Heart right ventricle (tissue), 16 donors: ENCODE measurements at regions not wholly inside any gene's neighbourhood (a gene's known extent, or its start where the extent isn't known, plus 50 kb on each side); places are given as distances from the start of the nearest gene placed in this dataset.

ENCODE experiments used
- ATAC-seq, 8 donors: fragments of 200-7000 bp; cut with Tn5 transposase; one replicate each; pipeline ENCODE4 v1.9.1; 2020; ENCODE audit warnings: mild to moderate bottlenecking in 8 of 8, moderate library complexity in 8 of 8, moderate number of reproducible peaks in 1 of 8
- DNase-seq, 2 donors: peaks; one replicate each; pipeline ENCODE4 v3.0.0-alpha.2; 2020
- H3K27ac ChIP-seq, 10 donors: fragments of 200-600 bp; sonication (generic) in 2 of 10; one replicate each; pipeline versions ENCODE4 v1.5.0 to v1.8.0; 2020 to 2022; ENCODE audit warnings: mild to moderate bottlenecking in 3 of 10
- H3K27me3 ChIP-seq, 7 donors: fragments of 200-600 bp; one replicate each; pipeline ENCODE4 v1.8.0; 2021 to 2022; ENCODE audit warnings: mild to moderate bottlenecking in 2 of 7
- H3K36me3 ChIP-seq, 9 donors: fragments of 200-600 bp; sonication (generic) in 1 of 9; one replicate each; pipeline versions ENCODE4 v1.5.0 to v1.8.0; 2020 to 2022; ENCODE audit warnings: mild to moderate bottlenecking in 2 of 9
- H3K4me1 ChIP-seq, 9 donors: fragments of 200-600 bp; sonication (generic) in 1 of 9; one replicate each; pipeline versions ENCODE4 v1.5.0 to v1.8.0; 2020 to 2022; ENCODE audit warnings: mild to moderate bottlenecking in 4 of 9
- H3K4me3 ChIP-seq, 10 donors: fragments of 200-600 bp; sonication (generic) in 2 of 10; one replicate each; pipeline versions ENCODE4 v1.5.0 to v1.8.0; 2020 to 2022; ENCODE audit warnings: mild to moderate bottlenecking in 7 of 10, moderate library complexity in 2 of 10
- H3K9me3 ChIP-seq, 11 donors: fragments of 200-600 bp in 10 of 11; sonication (generic) in 2 of 11; one replicate each; pipeline versions ENCODE4 v1.5.0 to v1.8.0; 2013 to 2022; ENCODE audit warnings: mild to moderate bottlenecking in 2 of 11, control low read depth in 1 of 11, moderate library complexity in 1 of 11
- WGBS, 2 donors: extraction: QIAGEN DNeasy Blood & Tissue Kit; methylation state at CpG; one replicate each; pipeline ENCODE4 v1.1.7; 2013; ENCODE audit warnings: inconsistent platforms in 1 of 2; 5-methylcytosine and 5-hydroxymethylcytosine counted together
- intact Hi-C, 10 donors: fragments of 100-400 bp; cut with DNase I; formaldehyde crosslinking; loops; one replicate each; pipeline versions ENCODE4 v1.11.1 to v1.14.2; 2022
- TF ChIP-seq, protein P1 (sequence below), 9 donors: fragments of 200-600 bp; sonication (generic) in 2 of 9; IDR thresholded peaks; one replicate each; pipeline versions ENCODE4 v1.5.0 to v1.8.0; 2021 to 2022; ENCODE audit warnings: antibody characterized with exemption in 9 of 9, mild to moderate bottlenecking in 5 of 9, moderate library complexity in 1 of 9
- donor health status: Arrhythmogenic right ventricular cardiomyopathy.
- donor health status: ischemic (EF 13 %, LVEDD 7.1; RV severe dilation, severe dysfunction).
- donor health status: healthy with polysubstance abuse.
- donor health status: DM: no; HTN: yes; CAD: no.
- donor health status: DM: no; HTN: no; CAD: no.
- donor health status: ischemic (EF 25% LVEDD 6.9; RV normal size, moderate dysfunction).
- donor health status: ischemic (EF 25% LVEDD 5.7; RV mildly dilated, moderate dysfunction).
- donor health status: healthy.
- donor health status: DM: yes; HTN: yes; CAD: no.
- donor health status: Ischemic cardiomyopathy.
- donor health status: ischemic (EF 35%, LVEDD 5.7; RV mildly dilated, moderate dysfunction).
- donor health status: nonischemic (EF 11% LVEDD 7.7; RV severe dilation, severe dysfunction).
- donor health status: DM: yes; HTN: yes; CAD: no.
- donor health status: PGD.
- donor health status: ischemic (EF 29% LVEDD 5.4; RV normal size, mild dysfunction).
- donor health status: nonischemic (EF 23%, LVEDD 6.1; RV moderate dilation, normal function).

DNA sequence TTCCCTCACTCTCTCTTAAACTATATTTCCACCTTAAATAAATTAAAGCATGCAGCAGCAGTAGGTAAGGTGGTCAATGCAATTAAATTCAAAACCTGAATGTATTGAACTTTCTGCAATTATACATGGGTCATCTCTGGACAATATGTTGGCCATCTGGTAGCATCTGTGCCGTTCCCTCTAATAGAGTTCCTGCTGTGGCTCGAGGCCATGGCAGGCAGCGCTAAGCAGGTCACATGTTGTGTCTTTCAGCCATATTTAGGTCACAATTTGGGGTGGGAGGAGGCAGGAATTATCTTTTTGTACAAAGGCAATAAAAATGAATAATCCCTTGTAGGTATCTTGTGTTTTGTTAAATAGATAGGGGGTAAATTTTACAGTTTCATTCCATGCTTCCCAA lies 676.2 kb downstream of the ZEB2 start:
- no peak overlapping the region for H3K27ac ChIP-seq
- ATAC-seq (no peak), DNase-seq (no peak)
- 86% methylated on average over 3 of the region's 3 CpGs for WGBS, 2 donors
- no peaks in the 10 kb centered on the region for H3K27me3 ChIP-seq
- H3K9me3 ChIP-seq = peaks cover 0 to 10% (median 0%) of the 10 kb centered on the region in 11 donors
- peaks cover 0 to 12% (median 0%) of the 10 kb centered on the region in 9 donors for H3K4me1 ChIP-seq
- no peak overlapping the region for H3K4me3 ChIP-seq
- intact Hi-C loops = no loop called here
- TF ChIP-seq, protein P1, sequence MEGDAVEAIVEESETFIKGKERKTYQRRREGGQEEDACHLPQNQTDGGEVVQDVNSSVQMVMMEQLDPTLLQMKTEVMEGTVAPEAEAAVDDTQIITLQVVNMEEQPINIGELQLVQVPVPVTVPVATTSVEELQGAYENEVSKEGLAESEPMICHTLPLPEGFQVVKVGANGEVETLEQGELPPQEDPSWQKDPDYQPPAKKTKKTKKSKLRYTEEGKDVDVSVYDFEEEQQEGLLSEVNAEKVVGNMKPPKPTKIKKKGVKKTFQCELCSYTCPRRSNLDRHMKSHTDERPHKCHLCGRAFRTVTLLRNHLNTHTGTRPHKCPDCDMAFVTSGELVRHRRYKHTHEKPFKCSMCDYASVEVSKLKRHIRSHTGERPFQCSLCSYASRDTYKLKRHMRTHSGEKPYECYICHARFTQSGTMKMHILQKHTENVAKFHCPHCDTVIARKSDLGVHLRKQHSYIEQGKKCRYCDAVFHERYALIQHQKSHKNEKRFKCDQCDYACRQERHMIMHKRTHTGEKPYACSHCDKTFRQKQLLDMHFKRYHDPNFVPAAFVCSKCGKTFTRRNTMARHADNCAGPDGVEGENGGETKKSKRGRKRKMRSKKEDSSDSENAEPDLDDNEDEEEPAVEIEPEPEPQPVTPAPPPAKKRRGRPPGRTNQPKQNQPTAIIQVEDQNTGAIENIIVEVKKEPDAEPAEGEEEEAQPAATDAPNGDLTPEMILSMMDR (IDR thresholded peaks at IDR 0.05) = no peak
- no peaks in the 10 kb centered on the region for H3K36me3 ChIP-seq

DNA sequence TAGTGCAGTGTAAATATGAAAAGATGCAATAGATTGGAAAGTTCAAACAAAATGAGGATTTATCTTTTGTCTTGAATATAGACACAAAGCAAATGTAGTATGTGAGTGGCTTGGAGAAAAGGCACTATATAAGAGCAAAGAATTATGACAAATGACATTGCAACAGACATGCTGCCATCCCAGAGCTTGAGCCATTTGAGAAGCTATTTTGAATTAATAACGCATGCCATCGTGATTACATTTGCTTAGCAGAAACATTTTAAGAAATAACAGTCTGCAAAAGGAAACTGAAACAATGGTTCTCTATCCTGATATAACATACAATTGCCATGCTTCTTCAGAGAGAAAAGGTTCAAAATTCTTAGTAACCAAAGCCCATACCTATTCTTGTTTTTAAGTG lies 677.1 kb downstream of the ZEB2 start:
- no peaks in the 10 kb centered on the region for H3K27me3 ChIP-seq
- H3K27ac ChIP-seq = no peak overlapping the region
- intact Hi-C loops = no loop called here
- no peak overlapping the region for H3K4me3 ChIP-seq
- no peak for DNase-seq
- WGBS, 2 donors = 76 to 83% methylated on average over 2 of the region's 2 CpGs
- peaks cover 0 to 9% (median 0%) of the 10 kb centered on the region in 9 donors for H3K4me1 ChIP-seq
- TF ChIP-seq, protein P1 (IDR thresholded peaks at IDR 0.05) = no peak
- peaks cover 0 to 10% (median 0%) of the 10 kb centered on the region in 11 donors for H3K9me3 ChIP-seq
- no peak for ATAC-seq
- H3K36me3 ChIP-seq = no peaks in the 10 kb centered on the region

DNA sequence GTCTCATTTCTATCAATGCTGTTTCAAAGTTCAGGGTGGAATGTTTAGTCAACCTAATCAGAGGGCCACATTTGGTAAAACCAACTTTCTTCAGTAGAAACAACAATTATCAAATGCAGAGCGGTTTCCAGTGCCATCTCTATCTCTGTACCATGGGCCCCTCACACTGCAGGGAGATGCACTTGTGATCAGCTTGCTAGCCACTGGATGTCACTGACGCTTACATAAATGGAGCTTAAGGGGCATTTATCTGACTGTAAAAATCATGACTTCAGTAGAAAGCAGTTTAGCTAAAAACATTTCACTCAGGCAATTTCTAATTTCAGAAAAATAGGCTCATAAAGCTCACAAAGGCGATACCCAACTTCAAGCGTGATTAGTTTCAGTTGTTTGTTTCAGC lies 678.0 kb downstream of the ZEB2 start:
- Histone ChIP-seq H3K4me1 (peaks cover 0 to 7% (median 0%) of the 10 kb centered on the region in 9 donors), H3K27me3 (no peaks in the 10 kb centered on the region), H3K36me3 (no peaks in the 10 kb centered on the region), H3K4me3 (no peak overlapping the region), H3K27ac (no peak overlapping the region), H3K9me3 (peaks cover 0 to 10% (median 0%) of the 10 kb centered on the region in 11 donors)
- intact Hi-C loops = no loop called here
- 87 to 95% methylated on average over 4 of the region's 4 CpGs for WGBS, 2 donors
- no peak for ATAC-seq
- DNase-seq = no peak
- TF ChIP-seq, protein P1 (IDR thresholded peaks at IDR 0.05) = no peak

DNA sequence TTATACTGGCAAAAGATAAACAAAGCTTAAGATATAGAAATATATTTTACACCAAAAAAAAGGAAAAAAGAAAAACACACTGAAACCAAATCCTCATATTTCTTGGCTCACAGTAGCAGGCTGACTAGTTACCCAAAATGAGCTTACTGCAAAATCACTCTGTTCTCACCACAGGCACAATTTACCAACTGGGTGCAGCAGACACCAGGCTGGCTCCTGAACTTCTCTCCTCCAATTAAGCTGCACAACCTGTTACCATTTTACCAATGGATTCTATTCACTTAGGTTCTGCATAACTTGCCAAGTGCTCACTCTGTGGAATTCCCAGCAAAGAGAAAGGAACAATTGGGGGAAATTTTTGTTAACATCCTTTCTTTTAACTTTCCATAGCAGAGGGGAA lies 679.3 kb downstream of the ZEB2 start:
- intact Hi-C loops = no loop called here
- DNase-seq = no peak

More for the DNA sequence above, 679.3 kb downstream of the ZEB2 start:
- ATAC-seq = no peak
- no peak overlapping the region for H3K4me3 ChIP-seq
- H3K36me3 ChIP-seq = no peaks in the 10 kb centered on the region
- TF ChIP-seq, protein P1 (IDR thresholded peaks at IDR 0.05) = no peak
- no peak overlapping the region for H3K27ac ChIP-seq
- H3K9me3 ChIP-seq = peaks cover 0 to 10% (median 0%) of the 10 kb centered on the region in 11 donors
- no peaks in the 10 kb centered on the region for H3K27me3 ChIP-seq
- peaks cover 0 to 7% (median 0%) of the 10 kb centered on the region in 9 donors for H3K4me1 ChIP-seq
